ENCODE measurements at regions not wholly inside any gene's neighbourhood (a gene's known extent, or its start where the extent isn't known, plus 50 kb on each side); places are given as distances from the start of the nearest gene placed in this dataset.

- no peak for TF ChIP-seq CTCF (conservative IDR thresholded peaks at IDR 0.05)
- H3K56ac ChIP-seq (ENCODE audit: insufficient read length, low read depth, low read length) = no peak overlapping the region
- no peak overlapping the region for H2BK15ac ChIP-seq (ENCODE audit: low read depth, low read length)
- no peak overlapping the region for H3K23ac ChIP-seq (ENCODE audit: insufficient read length, low read depth, low read length)
- no peak overlapping the region for H4K91ac ChIP-seq (ENCODE audit: insufficient read length, low read depth, low read length)
- no peak overlapping the region for H2AK5ac ChIP-seq (ENCODE audit: insufficient read length, low read length)
- Mint-ChIP-seq H3K36me3 (ENCODE audit: insufficient read depth in 1 of 3, low read depth in 3 of 3) (no peaks in the 10 kb centered on the region), H3K9me3 (no peaks in the 10 kb centered on the region), H3K27ac (no peak overlapping the region), H3K4me1 (peaks cover 0 to 2% of the 10 kb centered on the region in 2 experiments; a peak in 2 of 4 replicates), H3K4me3 (no peak overlapping the region), H3K27me3 (ENCODE audit: low read depth) (peaks cover 31% of the 10 kb centered on the region)
- H3K9me3 ChIP-seq (ENCODE audit: control insufficient read depth, low read depth, low read length) = no peaks in the 10 kb centered on the region
- H3K79me2 ChIP-seq (ENCODE audit: insufficient read depth, low read length) = no peaks in the 10 kb centered on the region
- H4K8ac ChIP-seq (replicated peaks; ENCODE audit: insufficient read length, low read depth, low read length) = no peak overlapping the region
- H3T11ph ChIP-seq (ENCODE audit: low read length) = no peak overlapping the region
- no peak overlapping the region for H3K27ac ChIP-seq (ENCODE audit: insufficient read length, low read depth, low read length)
- no peak overlapping the region for H2BK12ac ChIP-seq (ENCODE audit: insufficient read length, low read depth, low read length)
- H3K27me3 ChIP-seq (ENCODE audit: insufficient read depth, low read length) = no peaks in the 10 kb centered on the region
- WGBS (ENCODE audit: extremely low coverage, insufficient read length, low lambda C conversion rate) = no CpG with 5 or more reads among the region's 4 CpGs
- H2BK120ac ChIP-seq (ENCODE audit: low read depth, low read length, poor library complexity, severe bottlenecking) = no peak overlapping the region
- H3K14ac ChIP-seq (ENCODE audit: insufficient read depth, low read length) = no peak overlapping the region
- DNase-seq = no peak
- no peak overlapping the region for H2BK5ac ChIP-seq (ENCODE audit: insufficient read length, low read length)
- H3K9ac ChIP-seq (ENCODE audit: extremely low read depth, insufficient read length, low read length) = no peak overlapping the region
- H4K20me1 ChIP-seq (ENCODE audit: control insufficient read depth, insufficient read depth, insufficient read length) = no peaks in the 10 kb centered on the region
- no peaks in the 10 kb centered on the region for H3K23me2 ChIP-seq (ENCODE audit: insufficient read length, low read depth, low read length, poor library complexity, severe bottlenecking)
- H3K79me1 ChIP-seq (ENCODE audit: insufficient read depth, low read depth, low read length, poor library complexity, severe bottlenecking) = no peaks in the 10 kb centered on the region
- no peak overlapping the region for H3K18ac ChIP-seq (ENCODE audit: insufficient read length, low read depth, low read length)
- H4K5ac ChIP-seq (ENCODE audit: insufficient read length, low read depth, low read length) = no peak overlapping the region
- H3K4ac ChIP-seq (ENCODE audit: low read depth, low read length) = no peak overlapping the region
- no peak overlapping the region for H2BK20ac ChIP-seq (ENCODE audit: low read depth, low read length, poor library complexity, severe bottlenecking)
- H2AFZ ChIP-seq (ENCODE audit: low read length) = no peak overlapping the region
- no peak overlapping the region for H3K4me2 ChIP-seq (ENCODE audit: insufficient read depth, insufficient read length, low read length)
- H3K4me1 ChIP-seq (ENCODE audit: insufficient read depth, low read length) = no peaks in the 10 kb centered on the region
These were observed 87.0 kb downstream of the ANKRD60 start for GRCh38 chr20:58141496-58141895.
